Breast epithelium (tissue), 3 donors: ENCODE measurements at regions not wholly inside any gene's neighbourhood (a gene's known extent, or its start where the extent isn't known, plus 50 kb on each side); places are given as distances from the start of the nearest gene placed in this dataset.

Experiments used
- POLR2A ChIP-seq: fragments of 450-650 bp; IDR thresholded peaks from one replicate; pipeline ENCODE4 v1.6.1; 2016; ENCODE audit warnings: antibody characterized with exemption, mild to moderate bottlenecking, moderate library complexity
- POLR2AphosphoS5 ChIP-seq, 3 donors: sonication (generic); formaldehyde crosslinking; IDR thresholded peaks; one replicate each; pipeline ENCODE4 v1.6.1; 2017; ENCODE audit warnings: antibody characterized with exemption in 3 of 3
- TF ChIP-seq, protein P1 (sequence below), 3 donors: fragments of 450-650 bp; IDR thresholded peaks; one replicate each; pipeline ENCODE4 v1.5.1; 2016 to 2017; ENCODE audit warnings: antibody characterized with exemption in 3 of 3, mild to moderate bottlenecking in 3 of 3, moderate library complexity in 3 of 3

DNA sequence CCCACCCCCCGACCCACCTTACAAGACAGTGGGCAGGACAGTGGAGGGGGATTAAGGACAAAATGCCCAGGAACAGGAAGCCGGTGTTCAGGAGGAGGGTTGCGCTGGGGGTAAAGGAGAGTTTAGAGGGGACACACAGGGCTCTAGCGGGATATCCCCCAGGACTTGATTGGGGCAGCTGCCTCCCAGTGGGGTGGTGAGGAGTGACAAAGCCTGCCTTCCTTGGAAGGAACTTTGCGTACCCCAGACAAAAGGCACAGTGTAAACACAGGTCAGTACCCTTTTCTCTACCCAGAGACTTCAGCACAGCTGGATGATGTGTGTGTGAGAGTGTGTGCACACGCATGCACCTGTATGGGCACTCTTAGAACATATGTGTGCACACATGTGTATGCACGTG is 51.7 kb upstream of the BCAR3 start:
- TF ChIP-seq, protein P1, sequence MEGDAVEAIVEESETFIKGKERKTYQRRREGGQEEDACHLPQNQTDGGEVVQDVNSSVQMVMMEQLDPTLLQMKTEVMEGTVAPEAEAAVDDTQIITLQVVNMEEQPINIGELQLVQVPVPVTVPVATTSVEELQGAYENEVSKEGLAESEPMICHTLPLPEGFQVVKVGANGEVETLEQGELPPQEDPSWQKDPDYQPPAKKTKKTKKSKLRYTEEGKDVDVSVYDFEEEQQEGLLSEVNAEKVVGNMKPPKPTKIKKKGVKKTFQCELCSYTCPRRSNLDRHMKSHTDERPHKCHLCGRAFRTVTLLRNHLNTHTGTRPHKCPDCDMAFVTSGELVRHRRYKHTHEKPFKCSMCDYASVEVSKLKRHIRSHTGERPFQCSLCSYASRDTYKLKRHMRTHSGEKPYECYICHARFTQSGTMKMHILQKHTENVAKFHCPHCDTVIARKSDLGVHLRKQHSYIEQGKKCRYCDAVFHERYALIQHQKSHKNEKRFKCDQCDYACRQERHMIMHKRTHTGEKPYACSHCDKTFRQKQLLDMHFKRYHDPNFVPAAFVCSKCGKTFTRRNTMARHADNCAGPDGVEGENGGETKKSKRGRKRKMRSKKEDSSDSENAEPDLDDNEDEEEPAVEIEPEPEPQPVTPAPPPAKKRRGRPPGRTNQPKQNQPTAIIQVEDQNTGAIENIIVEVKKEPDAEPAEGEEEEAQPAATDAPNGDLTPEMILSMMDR (IDR thresholded peaks at IDR 0.05) = no peak
- TF ChIP-seq POLR2AphosphoS5 (IDR thresholded peaks at IDR 0.05) = no peak
- TF ChIP-seq POLR2A = no peak
